Right ventricle myocardium inferior (tissue), 1 donor: ENCODE measurements at regions not wholly inside any gene's neighbourhood (a gene's known extent, or its start where the extent isn't known, plus 50 kb on each side); places are given as distances from the start of the nearest gene placed in this dataset.

ENCODE experiments used
- ATAC-seq: fragments of 200-7000 bp; cut with Tn5 transposase; one replicate; pipeline ENCODE4 v1.9.1; 2020; ENCODE audit warnings: mild to moderate bottlenecking, moderate library complexity
- DNase-seq: peaks from one replicate; pipeline ENCODE4 v3.0.0; 2021; ENCODE audit errors: missing footprints
- intact Hi-C: fragments of 100-400 bp; cut with DNase I; formaldehyde crosslinking; loops from one replicate; pipeline ENCODE4 v1.11.0; 2022
- donor health status: DM: no; HTN: yes; CAD: no; lungs with severe emphysema.

GRCh38 chr12:105831372-105831771 lies 307.4 kb downstream of the NUAK1 start:
- ATAC-seq (no peak), DNase-seq (no peak)
- intact Hi-C loops, result no loop called here

- no peak for DNase-seq
- ATAC-seq, result no peak
- intact Hi-C loops, result no loop called here
Measured at GRCh38 chr12:105832021-105832420, 306.7 kb downstream of the NUAK1 start.

- no peak for ATAC-seq
- intact Hi-C loops, result no loop called here
- DNase-seq, result no peak
Measured at GRCh38 chr12:105832806-105833205, 305.9 kb downstream of the NUAK1 start.

- ATAC-seq, result no peak
- intact Hi-C loops, result no loop called here
- no peak for DNase-seq
Measured at GRCh38 chr12:105834496-105834895, 304.3 kb downstream of the NUAK1 start.

GRCh38 chr12:105835580-105836241 lies 303.0 kb downstream of the NUAK1 start:
- intact Hi-C loops, result no loop called here
- DNase-seq (no peak), ATAC-seq (peak; percentile 28)

- intact Hi-C loops, result no loop called here
- no peak for DNase-seq
- no peak for ATAC-seq
Measured at GRCh38 chr12:105836242-105836622, 302.5 kb downstream of the NUAK1 start.

GRCh38 chr12:105839629-105840127 lies 299.1 kb downstream of the NUAK1 start:
- DNase-seq (no peak), ATAC-seq (no peak)
- intact Hi-C loops, result no loop called here

- DNase-seq, result no peak
- no peak for ATAC-seq
- intact Hi-C loops, result no loop called here
Measured at GRCh38 chr12:105840384-105840783, 298.4 kb downstream of the NUAK1 start.

GRCh38 chr12:105841840-105842239 lies 296.9 kb downstream of the NUAK1 start:
- intact Hi-C loops, result no loop called here
- ATAC-seq (peak; percentile 39), DNase-seq (no peak)

GRCh38 chr12:105843561-105843960 lies 295.2 kb downstream of the NUAK1 start:
- ATAC-seq (no peak), DNase-seq (no peak)
- intact Hi-C loops, result no loop called here

- intact Hi-C loops, result no loop called here
- DNase-seq (no peak), ATAC-seq (no peak)
Measured at GRCh38 chr12:105843986-105844760, 294.6 kb downstream of the NUAK1 start.

GRCh38 chr12:105846331-105846730 lies 292.4 kb downstream of the NUAK1 start:
- ATAC-seq (no peak), DNase-seq (no peak)
- intact Hi-C loops, result no loop called here

GRCh38 chr12:105847068-105847467 lies 291.7 kb downstream of the NUAK1 start:
- no peak for ATAC-seq
- DNase-seq, result no peak
- intact Hi-C loops, result no loop called here

- intact Hi-C loops, result no loop called here
Measured at GRCh38 chr12:105848286-105848685, 290.5 kb downstream of the NUAK1 start.

GRCh38 chr12:105850103-105850968 lies 288.4 kb downstream of the NUAK1 start:
- DNase-seq (no peak), ATAC-seq (no peak)
- intact Hi-C loops, result no loop called here

More at GRCh38 chr12:105848286-105848685, 290.5 kb downstream of the NUAK1 start:
- DNase-seq (no peak), ATAC-seq (no peak)

- DNase-seq, result no peak
- intact Hi-C loops, result no loop called here
- ATAC-seq, result no peak
Measured at GRCh38 chr12:105852496-105852895, 286.3 kb downstream of the NUAK1 start.

- ATAC-seq, result peak; percentile 84
- no peak for DNase-seq
- intact Hi-C loops, result no loop called here
Measured at GRCh38 chr12:105852951-105853350, 285.8 kb downstream of the NUAK1 start.

- no peak for ATAC-seq
- intact Hi-C loops, result no loop called here
Measured at GRCh38 chr12:105854071-105854470, 284.7 kb downstream of the NUAK1 start.

GRCh38 chr12:105855361-105856047 lies 283.2 kb downstream of the NUAK1 start:
- peak; percentile 35 for ATAC-seq
- intact Hi-C loops, result no loop called here
- DNase-seq, result no peak

More at GRCh38 chr12:105854071-105854470, 284.7 kb downstream of the NUAK1 start:
- DNase-seq, result no peak
